H1 (cell line): ENCODE measurements at regions not wholly inside any gene's neighbourhood (a gene's known extent, or its start where the extent isn't known, plus 50 kb on each side); places are given as distances from the start of the nearest gene placed in this dataset.

Experiments
- CBX8 ChIP-seq: fragments of 300-800, 300-1000 bp; sonication (generic); IDR thresholded peaks from 2 replicates; pipeline ENCODE4 v1.7.1; 2016; ENCODE audit warnings: low read depth, low read length, borderline replicate concordance
- CEBPB ChIP-seq: IDR thresholded peaks from 2 replicates; pipeline ENCODE4 v1.6.1; 2012; ENCODE audit warnings: low read depth, low read length
- EP300 ChIP-seq, 2 experiments: IDR thresholded peaks; 1 replicate in 1 of 2; 2 replicates in 1 of 2; pipeline ENCODE4 v1.6.1; 2011 to 2012; ENCODE audit warnings: low read depth in 2 of 2, low read length in 2 of 2, mild to moderate bottlenecking in 2 of 2, borderline replicate concordance in 1 of 2, inconsistent platforms in 1 of 2, moderate library complexity in 1 of 2
- JUND ChIP-seq: IDR thresholded peaks from 2 replicates; pipeline ENCODE4 v1.6.1; 2011; ENCODE audit warnings: mild to moderate bottlenecking, improper control_type of control experiment, low read length
- KDM1A ChIP-seq: fragments of 200-600, 300-600 bp; sonication (generic); IDR thresholded peaks from 2 replicates; pipeline ENCODE4 v1.7.1; 2016; ENCODE audit warnings: mild to moderate bottlenecking, low read length, borderline replicate concordance
- NRF1 ChIP-seq: IDR thresholded peaks from 2 replicates; pipeline ENCODE4 v1.6.1; 2011; ENCODE audit warnings: mild to moderate bottlenecking, low read depth, low read length, improper control_type of control experiment
- POLR2A ChIP-seq, 2 experiments: IDR thresholded peaks; 1 replicate in 1 of 2; 2 replicates in 1 of 2; pipeline ENCODE4 v1.6.1; 2011; ENCODE audit warnings: low read depth in 2 of 2, low read length in 2 of 2, mild to moderate bottlenecking in 2 of 2; ENCODE audit errors: control extremely low read depth in 1 of 2
- POU5F1 ChIP-seq: IDR thresholded peaks from 2 replicates; pipeline ENCODE4 v1.6.1; 2011; ENCODE audit warnings: low read depth, mild to moderate bottlenecking, low read length, moderate library complexity
- RBBP5 ChIP-seq: IDR thresholded peaks from 2 replicates; pipeline ENCODE4 v1.7.1; 2012; ENCODE audit warnings: low read depth, mild to moderate bottlenecking, inconsistent platforms, low read length, moderate library complexity, borderline replicate concordance
- SP1 ChIP-seq: IDR thresholded peaks from 2 replicates; pipeline ENCODE4 v1.6.1; 2011; ENCODE audit warnings: low read depth, low read length
- TBP ChIP-seq: IDR thresholded peaks from 2 replicates; pipeline ENCODE4 v1.6.1; 2011; ENCODE audit warnings: low read depth, low read length, improper control_type of control experiment
- YY1 ChIP-seq: IDR thresholded peaks from 2 replicates; pipeline ENCODE4 v1.6.1; 2011; ENCODE audit warnings: low read depth, mild to moderate bottlenecking, low read length
- TF ChIP-seq, protein P1 (sequence below), 3 experiments: IDR thresholded peaks; 1 replicate in 2 of 3; 2 replicates in 1 of 3; pipeline versions ENCODE4 v1.5.1 to v1.6.1; 2011; ENCODE audit warnings: low read length in 3 of 3, mild to moderate bottlenecking in 3 of 3, inconsistent platforms in 2 of 3, low read depth in 1 of 3, moderate library complexity in 1 of 3; ENCODE audit not compliant: insufficient read depth in 1 of 3; ENCODE audit errors: control extremely low read depth in 1 of 3

- no peak for TF ChIP-seq NRF1
- no peak for TF ChIP-seq POLR2A (IDR thresholded peaks at IDR 0.05; ENCODE audit: control extremely low read depth in 1 of 2, low read depth in 2 of 2, low read length in 2 of 2)
- no peak for TF ChIP-seq KDM1A
- no peak for TF ChIP-seq CBX8
- TF ChIP-seq, protein P1, sequence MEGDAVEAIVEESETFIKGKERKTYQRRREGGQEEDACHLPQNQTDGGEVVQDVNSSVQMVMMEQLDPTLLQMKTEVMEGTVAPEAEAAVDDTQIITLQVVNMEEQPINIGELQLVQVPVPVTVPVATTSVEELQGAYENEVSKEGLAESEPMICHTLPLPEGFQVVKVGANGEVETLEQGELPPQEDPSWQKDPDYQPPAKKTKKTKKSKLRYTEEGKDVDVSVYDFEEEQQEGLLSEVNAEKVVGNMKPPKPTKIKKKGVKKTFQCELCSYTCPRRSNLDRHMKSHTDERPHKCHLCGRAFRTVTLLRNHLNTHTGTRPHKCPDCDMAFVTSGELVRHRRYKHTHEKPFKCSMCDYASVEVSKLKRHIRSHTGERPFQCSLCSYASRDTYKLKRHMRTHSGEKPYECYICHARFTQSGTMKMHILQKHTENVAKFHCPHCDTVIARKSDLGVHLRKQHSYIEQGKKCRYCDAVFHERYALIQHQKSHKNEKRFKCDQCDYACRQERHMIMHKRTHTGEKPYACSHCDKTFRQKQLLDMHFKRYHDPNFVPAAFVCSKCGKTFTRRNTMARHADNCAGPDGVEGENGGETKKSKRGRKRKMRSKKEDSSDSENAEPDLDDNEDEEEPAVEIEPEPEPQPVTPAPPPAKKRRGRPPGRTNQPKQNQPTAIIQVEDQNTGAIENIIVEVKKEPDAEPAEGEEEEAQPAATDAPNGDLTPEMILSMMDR (IDR thresholded peaks at IDR 0.05; ENCODE audit: control extremely low read depth in 1 of 3, insufficient read depth in 1 of 3, low read depth in 1 of 3, low read length in 3 of 3): no peak
- no peak for TF ChIP-seq YY1
- TF ChIP-seq POU5F1: no peak
- TF ChIP-seq TBP: no peak
- no peak for TF ChIP-seq SP1
- no peak for TF ChIP-seq RBBP5
- TF ChIP-seq EP300 (IDR thresholded peaks at IDR 0.05; ENCODE audit: borderline replicate concordance in 1 of 2, low read depth in 2 of 2, low read length in 2 of 2): no peak
- no peak for TF ChIP-seq CEBPB
- TF ChIP-seq JUND: no peak
Measured at GRCh38 chr10:131517781-131518180, 206.3 kb upstream of the TCERG1L start.
